Cardiac fibroblast (primary cell): ENCODE measurements at regions not wholly inside any gene's neighbourhood (a gene's known extent, or its start where the extent isn't known, plus 50 kb on each side); places are given as distances from the start of the nearest gene placed in this dataset.
A peak's percentile ranks its signal among the peaks of the same experiment; 100 is the strongest.

ENCODE experiments used
- DNase-seq, 2 donors: peaks; one replicate each; pipeline versions ENCODE4 v3.0.0 to v3.0.0-alpha.2; 2010; ENCODE audit warnings: low read depth in 2 of 2
- H3K4me3 ChIP-seq, 2 donors: replicated peaks in 1 of 2; 1 replicate in 1 of 2; 2 replicates in 1 of 2; pipeline ENCODE4 v1.5.1; 2011; ENCODE audit warnings: low read depth in 2 of 2, low read length in 2 of 2, mild to moderate bottlenecking in 2 of 2, moderate library complexity in 1 of 2
- CTCF ChIP-seq: IDR thresholded peaks from one replicate; pipeline ENCODE4 v1.5.1; 2011; ENCODE audit warnings: low read depth, mild to moderate bottlenecking, low read length, inconsistent platforms

- no peak overlapping the region for H3K4me3 ChIP-seq
- peak; percentile 0 to 2 for DNase-seq
- TF ChIP-seq CTCF: no peak
These were observed 656.2 kb upstream of the PTPRD start for GRCh38 chr9:11269036-11269435.

- no peak for DNase-seq
- no peak overlapping the region for H3K4me3 ChIP-seq
- no peak for TF ChIP-seq CTCF
These were observed 662.4 kb upstream of the PTPRD start for GRCh38 chr9:11275158-11275695.

- TF ChIP-seq CTCF: no peak
- H3K4me3 ChIP-seq: no peak overlapping the region
- DNase-seq: no peak
These were observed 700.2 kb upstream of the PTPRD start for GRCh38 chr9:11312966-11313365.

GRCh38 chr9:11318946-11319345, 706.1 kb upstream of the PTPRD start:
- TF ChIP-seq CTCF: no peak
- no peak overlapping the region for H3K4me3 ChIP-seq
- DNase-seq: no peak

- H3K4me3 ChIP-seq: no peak overlapping the region
- peak; percentile 3 to 6 for DNase-seq
- TF ChIP-seq CTCF: peak; percentile 21
These were observed 706.7 kb upstream of the PTPRD start for GRCh38 chr9:11319538-11319937.

- no peak for DNase-seq
- no peak for TF ChIP-seq CTCF
These were observed 708.2 kb upstream of the PTPRD start for GRCh38 chr9:11320989-11321388.

GRCh38 chr9:11323457-11323856, 710.7 kb upstream of the PTPRD start:
- no peak for DNase-seq
- H3K4me3 ChIP-seq: no peak overlapping the region
- TF ChIP-seq CTCF: no peak

More at GRCh38 chr9:11320989-11321388, 708.2 kb upstream of the PTPRD start:
- H3K4me3 ChIP-seq: no peak overlapping the region
